HG03097 (cell line): ENCODE measurements at regions not wholly inside any gene's neighbourhood (a gene's known extent, or its start where the extent isn't known, plus 50 kb on each side); places are given as distances from the start of the nearest gene placed in this dataset.
A peak's percentile ranks its signal among the peaks of the same experiment; 100 is the strongest.

Experiments used
- ATAC-seq: cut with Tn5 transposase; IDR thresholded peaks from one replicate; pipeline ENCODE4 v1.9.1; 2021; ENCODE audit not compliant: unreplicated experiment, low FRiP score

DNA sequence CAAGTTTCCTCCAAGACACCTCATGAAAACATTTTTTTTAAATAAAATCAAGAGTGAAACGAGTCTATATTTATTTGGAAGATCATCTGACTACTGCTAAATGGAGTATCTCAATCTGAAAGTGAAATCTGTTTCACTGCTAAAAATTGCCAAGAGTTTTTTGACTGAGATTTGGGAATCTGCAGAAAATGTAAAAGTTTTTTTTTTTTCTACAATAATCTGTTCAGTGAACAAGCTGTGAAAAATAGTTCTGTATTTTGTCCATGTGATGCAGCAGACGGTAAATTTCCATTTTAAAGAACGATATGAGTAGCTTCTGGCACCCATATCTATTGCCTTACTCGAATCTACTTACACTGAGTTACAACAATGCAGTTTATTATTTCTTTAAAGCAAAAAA, 519.7 kb downstream of the PLCL1 start:
- ATAC-seq = no peak

DNA sequence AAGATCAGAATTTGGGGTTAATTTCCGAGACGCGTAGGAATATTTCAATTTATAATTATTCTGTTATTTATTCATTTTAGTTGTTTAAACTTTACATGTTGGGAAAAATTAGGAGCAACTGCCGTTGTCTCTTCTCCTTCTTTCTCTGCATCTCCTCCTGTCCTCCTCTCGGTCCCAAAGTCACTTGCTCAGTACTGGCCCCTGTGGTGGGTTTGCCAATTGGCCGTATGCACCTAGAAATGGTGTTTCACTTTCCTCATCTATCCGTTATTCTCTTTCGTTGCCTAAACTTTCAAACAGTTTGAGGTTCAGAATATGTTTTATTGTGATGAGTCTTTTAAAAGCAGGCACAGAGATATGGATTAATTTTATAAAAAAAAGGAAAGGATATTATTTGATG, 517.9 kb downstream of the PLCL1 start:
- no peak for ATAC-seq

DNA sequence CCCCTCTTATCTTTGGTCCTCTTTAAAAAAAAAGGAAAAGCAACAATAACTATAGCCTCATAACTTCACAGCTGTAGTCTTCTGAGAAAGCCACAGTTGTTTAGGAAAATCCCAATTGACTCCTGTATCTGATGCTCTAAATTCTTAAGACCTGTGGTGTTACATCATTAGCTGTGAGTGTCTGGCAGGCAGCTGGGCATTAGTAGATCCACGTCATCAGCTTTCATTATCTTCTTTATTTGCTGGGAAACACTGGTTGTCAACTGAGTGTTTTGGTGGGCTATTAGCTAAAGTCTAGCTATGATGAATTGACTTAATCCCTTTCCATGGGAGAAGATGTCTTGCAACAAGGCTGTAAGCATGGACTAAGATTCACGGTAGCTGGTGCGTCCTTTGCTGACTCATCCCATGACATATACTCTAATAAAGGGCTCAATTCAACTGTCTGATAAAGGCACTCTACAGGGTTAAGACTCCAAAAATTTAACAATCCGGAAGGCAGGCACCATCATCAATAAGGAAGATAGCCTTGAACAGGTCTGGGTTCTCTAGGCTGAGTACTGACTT, 517.2 kb downstream of the PLCL1 start:
- ATAC-seq = no peak

DNA sequence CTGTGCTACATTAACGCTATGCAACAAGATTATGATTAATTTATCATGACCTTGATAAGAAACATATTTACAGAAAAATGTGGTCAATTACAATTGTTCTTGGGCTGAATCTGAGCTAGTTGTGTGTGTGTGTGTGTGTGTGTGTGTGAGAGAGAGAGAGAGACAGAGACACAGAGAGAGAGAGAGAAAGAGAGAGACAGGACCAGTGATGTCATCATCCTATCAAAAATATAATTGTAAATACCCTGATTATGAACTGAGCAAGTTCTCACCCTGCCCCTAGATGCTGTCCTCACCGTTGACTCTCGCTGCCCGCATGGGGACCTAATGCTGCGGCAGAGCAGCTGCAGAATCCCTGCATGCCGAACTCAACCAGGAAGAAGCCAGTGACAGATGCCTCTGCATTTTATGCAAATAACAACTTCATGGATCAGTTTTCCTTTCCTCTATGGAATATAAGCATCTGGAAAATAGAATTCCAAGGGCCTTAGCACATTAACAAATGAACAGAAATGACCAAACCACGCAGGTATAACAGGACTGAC, 512.5 kb downstream of the PLCL1 start:
- ATAC-seq = no peak

DNA sequence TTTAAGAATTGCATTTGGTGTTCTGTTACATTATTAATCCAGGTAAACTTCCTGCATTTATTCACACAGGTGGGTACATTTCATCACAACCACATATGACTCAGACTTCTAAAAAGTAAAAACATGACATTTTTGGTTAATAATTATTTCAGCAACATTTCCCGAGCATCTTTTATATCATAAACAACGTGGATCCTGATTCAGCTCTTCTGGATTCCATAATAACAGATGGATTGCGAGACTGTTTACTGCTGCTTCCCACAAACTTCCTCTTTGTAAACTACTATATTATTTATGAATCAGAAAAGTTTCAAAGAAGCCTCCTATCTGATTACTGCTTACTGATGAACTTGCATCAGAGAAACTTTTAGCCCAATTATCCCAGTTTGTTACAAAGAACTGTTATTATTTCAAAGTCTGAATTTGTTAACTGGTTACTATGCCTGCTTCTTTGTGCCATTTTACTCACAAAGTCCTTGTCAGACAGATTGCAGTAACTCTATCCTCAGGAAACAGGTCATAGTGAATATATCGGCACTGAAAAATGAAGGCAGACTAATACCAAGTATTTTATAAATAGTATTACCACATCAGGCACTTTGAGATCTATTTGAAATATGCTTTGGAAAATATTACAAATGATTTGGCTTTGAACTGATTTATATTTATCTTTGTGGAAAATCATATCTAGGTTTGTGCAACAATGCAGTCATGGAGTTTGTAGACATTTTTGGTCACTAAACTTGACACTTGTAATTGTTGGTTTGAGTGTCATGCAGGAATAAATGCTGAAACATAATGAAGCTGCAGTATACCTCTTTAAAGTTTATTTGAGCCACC, 511.6 kb downstream of the PLCL1 start:
- no peak for ATAC-seq

DNA sequence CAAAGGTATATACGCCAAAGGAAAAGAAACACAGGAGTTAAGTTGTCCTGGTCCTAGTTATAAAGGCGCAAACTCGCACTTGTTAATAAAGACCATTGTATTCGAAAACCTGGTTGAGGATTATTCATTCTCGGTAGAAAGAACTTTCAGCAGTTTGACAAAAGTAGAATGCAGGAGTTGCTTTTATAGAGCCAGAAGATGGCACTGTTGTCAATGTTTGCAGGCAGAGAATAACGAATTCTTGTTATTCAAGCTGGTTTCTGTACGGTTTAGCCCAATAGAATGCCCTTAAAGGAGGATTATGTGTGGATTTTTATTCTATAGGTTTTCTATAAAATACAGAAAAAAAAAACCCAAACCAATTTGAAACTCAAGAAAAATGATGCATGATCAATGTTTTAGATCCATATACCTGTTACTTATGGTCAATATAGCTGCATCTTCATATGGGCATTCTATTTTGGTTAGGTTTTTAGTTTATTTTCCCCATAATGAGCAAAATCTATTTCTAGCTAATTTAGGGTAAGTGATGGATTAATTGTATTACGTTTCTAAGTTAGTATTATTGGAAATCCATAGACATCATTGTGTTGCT, 510.3 kb downstream of the PLCL1 start:
- peak; percentile 65 for ATAC-seq

DNA sequence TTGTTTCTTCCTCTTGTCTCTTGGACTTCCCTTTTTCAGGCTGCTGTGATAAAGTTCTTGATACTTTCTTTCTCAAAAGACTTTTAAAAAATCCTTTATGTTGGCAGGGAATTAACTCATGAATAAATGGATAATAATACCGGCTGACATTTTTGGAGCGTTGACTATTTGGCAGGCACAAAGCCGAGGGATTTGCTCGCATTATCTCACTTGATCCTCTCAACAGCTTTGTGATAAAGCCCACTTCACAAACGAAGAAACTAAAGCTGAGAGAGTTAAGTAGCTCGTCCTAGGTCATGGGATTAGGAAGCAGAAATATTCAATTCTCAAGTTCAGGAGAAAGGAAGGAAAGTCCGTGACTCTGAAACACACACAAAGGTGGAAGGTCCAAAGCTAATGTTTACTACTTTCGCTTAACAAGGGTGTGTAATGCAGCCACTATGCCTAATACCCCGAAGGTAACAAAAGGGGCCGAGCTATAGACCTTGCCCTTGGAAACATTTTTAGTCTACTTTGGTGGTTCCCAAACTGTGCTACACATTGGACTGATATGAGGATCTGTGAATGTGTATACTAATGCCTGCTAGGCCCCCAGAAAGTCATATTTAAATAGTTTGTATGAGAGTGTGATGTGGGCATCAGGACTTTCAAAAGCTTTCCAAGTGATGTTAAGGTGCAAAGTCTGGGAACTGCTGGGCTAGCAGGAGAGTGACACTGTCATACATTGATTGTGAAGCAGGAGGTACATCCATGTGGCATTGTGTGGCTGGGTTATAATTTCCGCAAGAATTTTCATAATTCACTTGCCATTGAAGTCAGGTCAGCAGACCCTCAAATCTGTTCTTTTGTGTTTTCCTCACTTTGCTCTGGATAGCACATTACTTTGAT, 508.4 kb downstream of the PLCL1 start:
- ATAC-seq = no peak

DNA sequence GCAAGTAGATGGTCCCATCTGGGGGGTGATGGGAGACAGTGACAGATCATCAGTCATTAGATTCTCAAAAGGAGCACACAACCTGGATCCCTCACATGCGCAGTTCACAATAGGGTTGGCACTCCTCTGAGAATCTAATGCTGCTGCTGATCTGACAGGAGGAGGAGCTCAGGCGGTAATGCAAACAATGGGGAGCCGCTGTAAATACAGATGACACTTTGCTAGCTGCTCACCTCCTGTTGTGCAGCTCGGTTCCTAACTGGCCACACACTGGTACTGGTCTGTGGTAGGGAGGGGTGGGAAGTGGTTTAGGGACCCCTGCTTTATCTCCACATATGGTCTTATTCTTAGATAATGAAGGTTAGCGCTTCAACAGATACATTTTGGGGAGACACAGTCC, 506.6 kb downstream of the PLCL1 start:
- no peak for ATAC-seq

DNA sequence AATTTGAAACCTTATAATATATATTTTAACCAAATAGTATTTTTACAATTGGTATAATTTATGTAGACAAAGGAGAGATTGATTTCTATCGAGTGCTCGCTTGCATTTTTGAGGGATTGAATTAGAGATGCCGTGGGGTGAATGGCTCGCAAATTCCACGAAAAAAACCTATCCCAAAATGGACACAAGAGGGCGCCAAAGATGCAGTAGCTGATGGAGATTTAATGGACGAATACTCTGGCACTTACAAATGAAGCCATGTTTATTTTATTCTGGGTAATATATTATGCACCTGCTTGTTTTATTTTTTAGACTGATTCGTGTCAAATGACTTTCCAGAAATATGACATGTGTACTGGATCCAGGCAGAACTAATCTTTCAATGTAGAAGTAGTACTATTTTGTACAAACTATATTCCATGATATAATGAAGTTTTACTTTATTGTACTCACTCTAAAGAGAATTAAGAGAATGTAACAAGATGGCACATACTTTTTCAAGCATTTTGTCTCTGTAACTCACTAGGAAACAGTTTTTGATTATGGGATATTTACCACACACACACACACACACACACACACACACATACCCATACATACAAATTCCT, 505.4 kb downstream of the PLCL1 start:
- ATAC-seq = no peak

DNA sequence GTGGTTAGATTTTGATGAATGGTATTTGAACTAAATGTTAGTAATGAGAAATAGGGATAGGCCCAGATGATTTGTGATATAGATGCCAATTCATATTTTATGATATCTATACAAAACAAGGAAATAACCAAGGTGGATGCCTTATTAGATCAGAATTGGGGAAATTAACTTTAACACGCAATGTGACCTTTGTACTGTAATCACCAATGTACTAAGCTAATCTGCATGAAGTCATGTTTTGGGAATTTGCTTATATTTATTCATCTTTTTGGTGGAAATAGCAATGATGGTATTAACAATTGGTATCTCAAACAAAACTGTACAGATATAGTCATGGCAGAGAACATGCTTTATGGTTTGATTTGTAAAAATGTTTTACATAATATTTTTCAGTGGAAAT, 504.7 kb downstream of the PLCL1 start:
- ATAC-seq = no peak

DNA sequence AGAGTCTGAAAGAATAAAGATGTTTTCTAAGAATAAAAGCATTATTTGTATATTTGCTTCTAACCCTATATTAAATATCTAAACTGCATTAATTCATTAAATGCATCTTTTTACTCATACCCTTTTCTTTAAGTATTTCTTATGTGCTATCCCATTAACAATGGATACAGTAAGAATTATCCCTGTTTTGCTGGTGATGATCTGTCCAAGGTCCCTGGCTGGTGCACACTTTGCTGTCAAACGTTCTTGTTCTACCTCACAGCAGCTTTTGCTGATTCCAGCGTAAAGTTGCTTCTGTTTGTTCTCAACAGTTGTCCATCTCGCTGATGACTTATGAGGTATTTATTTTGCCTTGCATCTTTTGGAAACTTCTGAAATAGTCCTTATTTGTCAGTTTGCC, 504.0 kb downstream of the PLCL1 start:
- ATAC-seq = no peak

DNA sequence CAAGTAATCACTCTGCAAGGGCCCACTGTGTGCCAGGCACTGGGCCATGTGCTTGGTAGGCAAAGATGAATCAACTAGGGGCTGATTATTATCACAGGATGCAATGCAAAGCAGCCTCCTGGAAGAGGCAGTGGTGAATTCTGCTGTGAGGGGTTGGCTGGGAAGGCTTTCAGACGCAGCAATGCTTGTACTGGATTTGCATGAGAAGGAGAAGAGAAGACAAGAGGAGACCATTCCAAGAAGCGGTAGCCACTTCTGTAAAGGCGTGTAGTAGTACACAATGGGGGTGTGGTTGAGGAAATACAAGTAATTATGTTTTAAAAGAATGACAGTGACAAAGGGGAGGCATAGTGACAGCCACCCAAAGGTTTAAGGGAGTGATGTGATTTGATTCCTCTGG, 502.7 kb downstream of the PLCL1 start:
- ATAC-seq = no peak

DNA sequence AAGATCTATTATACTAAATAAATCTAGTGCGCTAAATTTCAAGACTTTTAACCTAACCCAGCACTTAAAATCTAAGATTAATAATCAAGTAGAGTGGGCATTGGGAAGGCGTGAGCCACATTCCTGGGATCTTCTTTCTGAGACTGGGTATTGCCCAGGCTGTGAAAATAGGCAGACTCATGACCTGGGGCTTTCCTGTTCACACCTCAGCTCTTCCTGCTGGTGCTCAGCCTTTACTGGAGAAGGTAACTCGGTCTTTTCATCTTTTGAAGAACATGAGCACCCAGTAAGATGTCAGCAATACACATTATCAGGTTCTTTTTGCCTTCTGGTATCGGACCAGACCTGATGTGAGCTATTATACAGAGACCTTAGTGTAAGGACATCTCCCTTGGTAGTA, 500.5 kb downstream of the PLCL1 start:
- no peak for ATAC-seq

DNA sequence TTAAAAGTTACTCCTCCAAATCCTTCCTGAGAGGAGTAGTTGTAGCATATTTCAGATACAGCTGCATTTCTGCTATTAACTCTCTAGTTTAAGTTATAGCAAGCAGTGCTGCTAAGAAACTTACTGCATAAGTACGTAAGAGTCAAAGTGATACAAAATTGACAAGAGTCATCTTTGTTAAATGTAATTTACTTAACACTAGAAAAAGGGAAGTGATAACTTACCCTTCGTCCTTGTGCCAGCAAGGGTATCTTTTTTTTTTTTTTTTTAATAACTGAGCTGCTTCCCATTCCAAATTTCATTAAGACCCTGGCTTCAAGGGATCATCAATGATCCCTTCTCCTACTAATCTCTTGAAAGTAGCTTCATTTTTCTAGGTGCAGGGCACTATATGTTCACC, 493.0 kb downstream of the PLCL1 start:
- ATAC-seq = no peak

DNA sequence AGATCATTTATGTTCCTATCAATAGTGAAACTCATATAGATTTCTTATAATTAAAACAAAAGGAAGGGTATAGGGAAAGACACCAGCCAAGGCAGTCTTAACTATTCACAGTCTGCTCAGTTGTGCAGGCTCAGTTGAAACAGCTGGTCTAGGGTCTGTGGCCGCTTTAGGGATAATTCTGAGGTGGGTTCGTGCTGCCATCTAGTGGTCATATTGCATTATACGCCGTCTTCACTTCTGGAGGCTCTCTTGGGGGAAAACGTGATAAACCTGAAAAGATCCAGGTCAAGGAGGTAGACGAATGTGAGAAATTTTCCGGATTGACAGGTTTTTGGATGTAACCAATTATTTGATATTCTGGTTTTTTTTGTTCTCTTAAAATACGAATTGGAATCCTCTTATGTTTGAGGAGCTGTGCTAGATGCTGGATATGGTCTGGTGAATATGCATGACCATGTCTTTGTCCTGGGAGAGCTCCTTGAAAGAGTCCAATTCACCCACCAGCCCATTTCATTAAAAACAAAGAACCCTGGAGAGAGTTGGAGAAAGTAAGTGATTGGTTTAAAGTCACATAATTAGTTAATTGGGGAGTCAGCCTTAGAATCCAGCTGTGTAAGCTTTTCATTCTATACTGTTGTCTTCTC, 492.4 kb downstream of the PLCL1 start:
- peak; percentile 84 for ATAC-seq

DNA sequence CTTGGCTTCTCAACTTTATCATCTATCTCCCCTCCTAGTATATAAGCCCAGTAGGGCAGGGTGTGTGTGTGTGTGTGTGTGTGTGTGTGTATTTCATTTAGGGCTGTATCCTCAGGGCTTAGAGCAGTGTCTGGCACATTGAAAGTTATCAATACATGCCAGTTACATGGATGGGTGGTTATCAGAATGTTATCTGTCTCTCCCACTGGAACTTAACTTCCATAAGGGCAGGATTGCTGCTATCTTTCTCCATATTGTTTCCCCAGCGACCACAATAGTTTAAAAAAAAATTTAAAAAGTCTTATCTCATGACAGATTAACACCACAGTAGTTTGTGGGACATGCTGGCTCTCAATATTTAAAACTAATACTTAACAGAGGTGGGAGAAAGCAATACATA, 488.9 kb downstream of the PLCL1 start:
- ATAC-seq = no peak

DNA sequence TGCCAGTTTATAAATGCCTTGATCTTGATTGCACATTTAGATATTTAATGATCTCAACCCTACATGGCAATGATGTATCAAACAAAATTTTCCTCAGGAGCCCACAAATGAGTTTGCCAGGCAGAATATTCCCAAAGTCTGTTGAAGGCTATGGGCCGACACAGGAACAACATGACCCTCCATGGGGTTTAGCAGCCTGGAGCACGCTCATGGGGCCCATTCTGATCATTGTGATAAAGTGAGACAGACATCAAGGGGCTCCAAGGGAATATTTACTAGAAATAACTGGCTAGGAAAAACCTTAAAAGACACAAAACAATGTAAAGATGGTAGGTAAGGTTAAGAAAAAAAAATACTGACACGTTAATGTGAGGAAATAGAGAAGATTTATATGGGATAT, 485.4 kb downstream of the PLCL1 start:
- no peak for ATAC-seq

DNA sequence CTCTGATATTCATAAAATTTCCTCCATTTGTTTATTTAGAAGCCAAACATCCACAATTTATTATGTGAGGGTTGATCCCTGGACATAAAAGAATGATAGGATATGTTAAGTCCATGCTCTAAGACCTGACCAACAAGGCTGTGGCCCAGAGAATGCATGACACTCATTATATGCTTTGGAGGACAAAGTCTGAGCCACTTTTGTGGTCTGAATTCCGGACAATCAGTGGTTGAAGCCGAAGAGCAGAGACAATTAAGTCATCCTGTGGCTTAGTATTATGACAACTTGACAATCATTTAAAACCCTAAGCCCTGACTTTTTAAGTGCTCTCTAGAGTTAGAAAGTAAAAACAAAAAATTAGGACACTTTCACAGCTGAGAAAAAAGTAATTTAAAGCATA, 483.3 kb downstream of the PLCL1 start:
- ATAC-seq = no peak

DNA sequence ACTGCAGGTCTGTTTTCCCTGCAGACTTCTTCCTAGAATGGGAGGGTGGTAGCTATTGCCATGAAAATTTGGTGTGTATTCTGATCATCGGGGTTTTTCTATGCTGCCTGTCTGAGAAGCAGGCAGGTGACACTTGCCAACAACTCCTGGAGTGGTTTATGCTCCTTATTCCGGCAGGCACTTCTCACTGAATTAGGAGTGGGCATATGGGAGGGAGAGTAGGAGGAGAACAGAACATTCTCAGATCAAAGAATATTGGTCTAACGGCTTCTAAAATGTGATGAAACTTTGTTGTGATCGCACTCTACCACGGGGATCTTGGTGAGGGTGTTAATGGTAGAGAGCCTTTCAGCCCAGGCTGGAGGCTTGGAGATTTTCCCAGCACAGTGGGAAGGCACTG, 480.8 kb downstream of the PLCL1 start:
- ATAC-seq = no peak

DNA sequence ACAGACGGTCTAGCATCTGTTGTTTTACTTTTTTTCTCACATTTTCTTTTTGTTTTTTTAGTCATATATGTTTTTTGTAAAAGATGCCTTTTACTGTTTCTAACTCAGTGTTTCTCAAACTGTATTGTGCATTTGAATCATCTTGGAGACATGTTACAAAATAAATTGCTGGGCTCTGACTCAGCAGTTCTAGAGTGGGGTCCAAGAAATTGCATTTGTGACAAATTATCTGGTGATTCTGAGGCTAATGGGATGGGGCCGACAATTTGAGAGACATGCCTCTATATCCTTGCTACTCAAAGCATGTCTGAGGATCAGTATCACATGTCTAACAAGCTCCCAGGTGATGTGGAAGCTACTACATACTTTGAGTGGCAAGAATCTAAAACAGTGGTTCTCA, 478.8 kb downstream of the PLCL1 start:
- ATAC-seq = no peak
